Inferior parietal cortex (tissue), 1 donor: ENCODE measurements at regions not wholly inside any gene's neighbourhood (a gene's known extent, or its start where the extent isn't known, plus 50 kb on each side); places are given as distances from the start of the nearest gene placed in this dataset.
"Not testable (repeated sequence)": the region's sequence is repeated elsewhere in the genome, so short reads cannot be mapped to it uniquely, and the experiment has no call there.

ENCODE experiments used
- DNase-seq: peaks from one replicate; pipeline ENCODE4 v3.0.0-alpha.2; 2016; ENCODE audit errors: extremely low spot score

- DNase-seq = no peak
Measured at GRCh38 chr11:93032580-93032979, 63.1 kb downstream of the MTNR1B start.

GRCh38 chr11:93033093-93033492, 63.6 kb downstream of the MTNR1B start:
- DNase-seq = no peak

- DNase-seq = no peak
Measured at GRCh38 chr11:93034031-93034722, 64.7 kb downstream of the MTNR1B start.

- no peak for DNase-seq
Measured at GRCh38 chr11:93034723-93035039, 65.2 kb downstream of the MTNR1B start.

- no peak for DNase-seq
Measured at GRCh38 chr11:93038521-93038920, 69.1 kb downstream of the MTNR1B start.

GRCh38 chr11:93039531-93040240, 70.2 kb downstream of the MTNR1B start:
- DNase-seq = no peak

GRCh38 chr11:93041682-93042081, 72.2 kb downstream of the MTNR1B start:
- DNase-seq = no peak

- not testable (repeated sequence) for DNase-seq
Measured at GRCh38 chr11:93043186-93043585, 73.7 kb downstream of the MTNR1B start.

- DNase-seq = no peak
Measured at GRCh38 chr11:93049740-93050139, 80.3 kb downstream of the MTNR1B start.

GRCh38 chr11:93051186-93051585, 81.7 kb downstream of the MTNR1B start:
- DNase-seq = no peak

GRCh38 chr11:93053864-93054263, 84.4 kb downstream of the MTNR1B start:
- no peak for DNase-seq

- DNase-seq = no peak
Measured at GRCh38 chr11:93054279-93054678, 84.8 kb downstream of the MTNR1B start.

- DNase-seq = no peak
Measured at GRCh38 chr11:93054881-93055280, 85.4 kb downstream of the MTNR1B start.

- no peak for DNase-seq
Measured at GRCh38 chr11:93059117-93059957, 89.9 kb downstream of the MTNR1B start.

GRCh38 chr11:93063086-93063485, 93.6 kb downstream of the MTNR1B start:
- DNase-seq = no peak

GRCh38 chr11:93065074-93065674, 95.7 kb downstream of the MTNR1B start:
- DNase-seq = not testable (repeated sequence)

GRCh38 chr11:93067881-93068390, 98.5 kb downstream of the MTNR1B start:
- DNase-seq = no peak

- no peak for DNase-seq
Measured at GRCh38 chr11:93072229-93072914, 102.9 kb downstream of the MTNR1B start.

- no peak for DNase-seq
Measured at GRCh38 chr11:93073026-93073425, 103.6 kb downstream of the MTNR1B start.

- no peak for DNase-seq
Measured at GRCh38 chr11:93073508-93074280, 104.2 kb downstream of the MTNR1B start.

- DNase-seq = no peak
Measured at GRCh38 chr11:93074352-93074751, 104.9 kb downstream of the MTNR1B start.
